Fibroblast of pulmonary artery (primary cell): ENCODE measurements at regions not wholly inside any gene's neighbourhood (a gene's known extent, or its start where the extent isn't known, plus 50 kb on each side); places are given as distances from the start of the nearest gene placed in this dataset.

Experiments used
- DNase-seq: peaks from one replicate; pipeline ENCODE4 v3.0.0-alpha.2; 2010; ENCODE audit warnings: low read depth
- H3K4me3 ChIP-seq: replicated peaks from 2 replicates; pipeline ENCODE4 v1.5.1; 2011; ENCODE audit warnings: low read depth, mild to moderate bottlenecking, control low read depth, low read length, moderate library complexity
- CTCF ChIP-seq: IDR thresholded peaks from 2 replicates; pipeline ENCODE4 v1.5.1; 2011; ENCODE audit warnings: mild to moderate bottlenecking, control low read depth, low read length, inconsistent platforms; ENCODE audit errors: missing control alignments

GRCh38 chr6:144730088-144730645 is 445.0 kb downstream of the UTRN start:
- no peak for DNase-seq
- H3K4me3 ChIP-seq = no peak overlapping the region
- no peak for TF ChIP-seq CTCF

DNA sequence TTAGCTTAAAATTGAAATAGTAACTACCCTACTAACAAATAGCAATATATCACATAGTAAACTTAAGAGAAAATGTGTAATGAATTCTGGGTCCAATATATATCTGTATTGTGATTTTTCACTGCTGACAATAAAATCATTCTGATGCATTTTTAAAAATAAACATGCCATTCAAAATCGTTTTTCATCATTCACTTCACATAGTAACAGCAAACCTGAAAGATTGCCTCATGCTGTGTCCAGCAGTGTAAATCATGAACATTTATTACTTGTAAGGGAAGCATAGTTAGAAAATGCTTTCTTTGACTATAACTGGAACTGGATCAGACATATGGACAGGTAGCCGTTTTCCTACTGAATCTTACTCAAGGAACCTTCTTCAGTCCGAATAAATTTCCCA is 446.1 kb downstream of the UTRN start:
- no peak overlapping the region for H3K4me3 ChIP-seq
- TF ChIP-seq CTCF = no peak
- no peak for DNase-seq

DNA sequence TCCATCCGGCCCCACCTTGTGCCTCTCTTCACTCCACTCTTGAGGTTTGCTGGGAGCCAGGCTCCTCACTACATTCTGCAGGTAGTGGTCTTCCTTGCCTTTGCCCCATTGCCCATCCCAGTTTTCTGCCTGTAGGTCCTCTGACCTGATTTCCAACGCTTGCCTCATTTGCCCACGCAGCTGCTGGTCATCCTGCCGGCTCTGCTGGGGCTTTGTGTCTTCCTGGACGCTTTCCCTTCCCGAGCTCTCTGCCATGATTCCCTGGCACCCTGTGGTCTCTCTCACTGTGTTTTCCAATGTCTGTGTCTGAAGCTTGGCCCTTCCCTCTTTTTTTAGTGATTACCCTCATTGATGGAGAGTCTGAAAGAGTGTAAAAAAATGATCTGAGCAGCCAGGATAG is 451.6 kb downstream of the UTRN start:
- no peak for DNase-seq
- TF ChIP-seq CTCF = no peak
- H3K4me3 ChIP-seq = no peak overlapping the region

GRCh38 chr6:144737998-144738397 is 452.9 kb downstream of the UTRN start:
- no peak for TF ChIP-seq CTCF
- no peak for DNase-seq
- no peak overlapping the region for H3K4me3 ChIP-seq

DNA sequence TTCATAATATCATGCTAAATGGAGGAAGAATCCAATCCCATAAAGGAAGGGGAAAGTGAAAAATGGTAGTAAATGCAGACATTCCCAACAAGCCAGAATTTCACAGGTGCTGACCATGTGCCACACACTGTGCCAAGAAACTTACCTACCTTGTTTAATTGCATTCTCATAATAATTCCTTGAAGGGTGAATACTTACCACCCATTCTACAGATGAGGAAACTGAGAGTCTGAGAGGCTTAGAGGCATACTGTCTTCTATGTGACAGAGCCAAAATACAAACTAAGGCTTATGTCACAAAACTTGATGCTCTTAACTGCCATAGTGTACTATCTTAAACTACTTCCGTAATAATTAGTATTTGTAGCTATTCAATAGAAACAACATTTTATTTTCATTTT is 454.7 kb downstream of the UTRN start:
- H3K4me3 ChIP-seq = no peak overlapping the region
- DNase-seq = no peak
- no peak for TF ChIP-seq CTCF

GRCh38 chr6:144741659-144742058 is 456.5 kb downstream of the UTRN start:
- no peak for TF ChIP-seq CTCF
- DNase-seq = no peak

GRCh38 chr6:144742779-144743178 is 457.6 kb downstream of the UTRN start:
- DNase-seq = no peak
- no peak for TF ChIP-seq CTCF

More at GRCh38 chr6:144741659-144742058, 456.5 kb downstream of the UTRN start:
- H3K4me3 ChIP-seq = no peak overlapping the region

More at GRCh38 chr6:144742779-144743178, 457.6 kb downstream of the UTRN start:
- H3K4me3 ChIP-seq = no peak overlapping the region
